ENCODE measurements at regions not wholly inside any gene's neighbourhood (a gene's known extent, or its start where the extent isn't known, plus 50 kb on each side); places are given as distances from the start of the nearest gene placed in this dataset.

DNA sequence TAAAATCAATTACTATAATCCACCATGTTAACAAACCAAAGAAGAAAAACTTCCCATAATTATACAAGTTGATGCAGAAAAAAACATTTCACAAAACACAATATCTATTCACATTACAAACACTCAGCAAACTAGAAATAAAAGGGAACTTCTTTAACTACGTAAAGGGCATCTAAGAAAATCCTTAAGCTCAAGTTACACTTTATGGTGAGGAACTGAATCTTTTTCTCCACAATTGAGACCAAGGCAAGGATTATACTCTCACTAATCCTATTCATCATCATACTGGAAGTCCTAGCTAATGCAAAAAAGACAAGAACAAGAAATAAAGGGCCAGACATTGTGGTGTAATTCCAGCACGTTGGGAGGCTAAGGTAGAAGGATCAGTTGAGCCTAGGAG, 159.9 kb downstream of the ZNF365 start:
- TF ChIP-seq ZNF239 (tag by site-specific recombination; IDR thresholded peaks at IDR 0.05) (no peak), KLF10 (tag by site-specific recombination; IDR thresholded peaks at IDR 0.05) (no peak)
- TF ChIP-seq, protein P1, sequence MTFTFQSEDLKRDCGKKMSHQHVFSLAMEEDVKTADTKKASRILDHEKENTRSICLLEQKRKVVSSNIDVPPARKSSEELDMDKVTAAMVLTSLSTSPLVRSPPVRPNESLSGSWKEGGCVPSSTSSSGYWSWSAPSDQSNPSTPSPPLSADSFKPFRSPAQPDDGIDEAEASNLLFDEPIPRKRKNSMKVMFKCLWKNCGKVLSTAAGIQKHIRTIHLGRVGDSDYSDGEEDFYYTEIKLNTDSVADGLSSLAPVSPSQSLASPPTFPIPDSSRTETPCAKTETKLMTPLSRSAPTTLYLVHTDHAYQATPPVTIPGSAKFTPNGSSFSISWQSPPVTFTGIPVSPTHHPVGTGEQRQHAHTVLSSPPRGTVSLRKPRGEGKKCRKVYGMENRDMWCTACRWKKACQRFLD (tag by site-specific recombination; IDR thresholded peaks at IDR 0.05), result no peak
